ENCODE measurements at regions not wholly inside any gene's neighbourhood (a gene's known extent, or its start where the extent isn't known, plus 50 kb on each side); places are given as distances from the start of the nearest gene placed in this dataset.

DNA sequence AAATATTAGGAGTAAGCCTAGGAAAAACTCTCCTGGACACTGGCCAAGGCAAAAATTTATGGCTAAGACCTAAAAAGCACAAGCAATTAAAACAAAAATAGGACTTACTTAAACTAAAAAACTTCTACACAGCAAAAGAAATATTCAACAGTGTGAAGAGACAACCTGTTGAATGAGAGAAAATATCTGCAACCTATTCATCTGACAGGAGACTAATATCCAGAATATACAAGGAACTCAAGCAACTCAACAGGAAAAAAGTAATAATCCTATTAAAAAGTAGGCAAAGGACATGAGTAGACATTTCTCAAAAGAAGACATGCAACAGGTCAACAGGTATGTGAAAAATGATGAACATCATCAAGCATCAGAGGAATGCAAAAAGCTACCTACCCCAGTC lies 431.1 kb downstream of the ZEB2 start:
- no peak overlapping the region for H3K27ac ChIP-seq
- DNase-seq = no peak
- TF ChIP-seq, protein P1, sequence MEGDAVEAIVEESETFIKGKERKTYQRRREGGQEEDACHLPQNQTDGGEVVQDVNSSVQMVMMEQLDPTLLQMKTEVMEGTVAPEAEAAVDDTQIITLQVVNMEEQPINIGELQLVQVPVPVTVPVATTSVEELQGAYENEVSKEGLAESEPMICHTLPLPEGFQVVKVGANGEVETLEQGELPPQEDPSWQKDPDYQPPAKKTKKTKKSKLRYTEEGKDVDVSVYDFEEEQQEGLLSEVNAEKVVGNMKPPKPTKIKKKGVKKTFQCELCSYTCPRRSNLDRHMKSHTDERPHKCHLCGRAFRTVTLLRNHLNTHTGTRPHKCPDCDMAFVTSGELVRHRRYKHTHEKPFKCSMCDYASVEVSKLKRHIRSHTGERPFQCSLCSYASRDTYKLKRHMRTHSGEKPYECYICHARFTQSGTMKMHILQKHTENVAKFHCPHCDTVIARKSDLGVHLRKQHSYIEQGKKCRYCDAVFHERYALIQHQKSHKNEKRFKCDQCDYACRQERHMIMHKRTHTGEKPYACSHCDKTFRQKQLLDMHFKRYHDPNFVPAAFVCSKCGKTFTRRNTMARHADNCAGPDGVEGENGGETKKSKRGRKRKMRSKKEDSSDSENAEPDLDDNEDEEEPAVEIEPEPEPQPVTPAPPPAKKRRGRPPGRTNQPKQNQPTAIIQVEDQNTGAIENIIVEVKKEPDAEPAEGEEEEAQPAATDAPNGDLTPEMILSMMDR (IDR thresholded peaks at IDR 0.05; ENCODE audit: low read depth, low read length, missing control alignments) = no peak
- no peaks in the 10 kb centered on the region for H3K27me3 ChIP-seq (replicated peaks)
- no peak overlapping the region for H3K4me3 ChIP-seq (ENCODE audit: low read depth, low read length)
- in situ Hi-C loops (cut with HindIII; ENCODE audit: low pct_ligation_motif_present, low sequenced_read_pairs) = no loop called here
- no peaks in the 10 kb centered on the region for H3K36me3 ChIP-seq (replicated peaks)

- H3K4me3 ChIP-seq (ENCODE audit: low read depth, low read length) = no peak overlapping the region
- no peak for DNase-seq
- H3K27me3 ChIP-seq (replicated peaks) = no peaks in the 10 kb centered on the region
- TF ChIP-seq, protein P1 (IDR thresholded peaks at IDR 0.05; ENCODE audit: low read depth, low read length, missing control alignments) = no peak
- no peaks in the 10 kb centered on the region for H3K36me3 ChIP-seq (replicated peaks)
- H3K27ac ChIP-seq = peak overlapping the region; percentile 30
- in situ Hi-C loops (cut with HindIII; ENCODE audit: low pct_ligation_motif_present, low sequenced_read_pairs) = no loop called here
Observed at GRCh38 chr2:144086965-144087364, 433.0 kb downstream of the ZEB2 start.

- in situ Hi-C loops (cut with HindIII; ENCODE audit: low pct_ligation_motif_present, low sequenced_read_pairs) = no loop called here
- peak overlapping the region; percentile 83 for H3K27ac ChIP-seq
Observed at GRCh38 chr2:144085016-144085415, 434.9 kb downstream of the ZEB2 start.

DNA sequence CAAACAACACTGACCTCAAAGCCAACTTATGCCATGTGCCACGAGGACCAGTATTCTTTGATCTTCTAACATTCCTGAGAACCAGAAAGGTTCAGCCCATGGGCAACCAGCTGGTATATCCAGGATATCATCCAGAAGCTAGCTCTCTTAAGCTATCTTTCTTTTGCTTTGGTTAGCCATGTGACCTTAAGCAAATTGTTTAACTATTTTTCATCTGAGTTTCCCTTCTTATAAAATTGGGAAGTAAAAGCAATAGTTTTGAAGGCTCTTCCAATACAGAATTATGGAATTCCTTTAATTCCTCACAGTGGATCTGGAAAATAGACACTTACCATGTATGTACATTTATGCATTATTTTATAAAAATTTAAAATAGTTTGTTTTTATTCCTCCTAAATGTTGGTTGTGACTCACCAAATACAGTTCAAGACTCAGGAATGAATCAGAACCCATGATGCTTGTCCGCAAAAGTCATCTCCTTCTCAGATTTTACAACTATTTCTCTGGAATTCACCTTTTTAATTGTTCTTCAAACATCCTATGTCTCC lies 435.7 kb downstream of the ZEB2 start:
- in situ Hi-C loops (cut with HindIII; ENCODE audit: low pct_ligation_motif_present, low sequenced_read_pairs) = no loop called here
- Histone ChIP-seq H3K27me3 (replicated peaks) (no peaks in the 10 kb centered on the region), H3K36me3 (replicated peaks) (no peaks in the 10 kb centered on the region), H3K27ac (peak overlapping the region; percentile 83), H3K4me3 (ENCODE audit: low read depth, low read length) (no peak overlapping the region)
- peak; percentile 70 for DNase-seq
- TF ChIP-seq, protein P1 (IDR thresholded peaks at IDR 0.05; ENCODE audit: low read depth, low read length, missing control alignments) = no peak

More at GRCh38 chr2:144085016-144085415, 434.9 kb downstream of the ZEB2 start:
- TF ChIP-seq, protein P1 (IDR thresholded peaks at IDR 0.05; ENCODE audit: low read depth, low read length, missing control alignments) = no peak
- DNase-seq = no peak
- Histone ChIP-seq H3K4me3 (ENCODE audit: low read depth, low read length) (no peak overlapping the region), H3K36me3 (replicated peaks) (no peaks in the 10 kb centered on the region), H3K27me3 (replicated peaks) (no peaks in the 10 kb centered on the region)

GRCh38 chr2:144083211-144083610 lies 436.7 kb downstream of the ZEB2 start:
- DNase-seq = peak; percentile 65
- Histone ChIP-seq H3K27ac (peak overlapping the region; percentile 83), H3K36me3 (replicated peaks) (no peaks in the 10 kb centered on the region), H3K4me3 (ENCODE audit: low read depth, low read length) (no peak overlapping the region), H3K27me3 (replicated peaks) (no peaks in the 10 kb centered on the region)
- in situ Hi-C loops (cut with HindIII; ENCODE audit: low pct_ligation_motif_present, low sequenced_read_pairs) = no loop called here
- TF ChIP-seq, protein P1 (IDR thresholded peaks at IDR 0.05; ENCODE audit: low read depth, low read length, missing control alignments) = no peak

- in situ Hi-C loops (cut with HindIII; ENCODE audit: low pct_ligation_motif_present, low sequenced_read_pairs) = no loop called here
- TF ChIP-seq, protein P1 (IDR thresholded peaks at IDR 0.05; ENCODE audit: low read depth, low read length, missing control alignments) = no peak
Observed at GRCh38 chr2:144082777-144083176, 437.1 kb downstream of the ZEB2 start.

More at GRCh38 chr2:144082777-144083176, 437.1 kb downstream of the ZEB2 start:
- H3K27me3 ChIP-seq (replicated peaks) = no peaks in the 10 kb centered on the region
- no peak for DNase-seq
- no peak overlapping the region for H3K4me3 ChIP-seq (ENCODE audit: low read depth, low read length)
- peak overlapping the region; percentile 83 for H3K27ac ChIP-seq
- H3K36me3 ChIP-seq (replicated peaks) = no peaks in the 10 kb centered on the region

All from brain microvascular endothelial cell (primary cell).